ENCODE measurements at regions not wholly inside any gene's neighbourhood (a gene's known extent, or its start where the extent isn't known, plus 50 kb on each side); places are given as distances from the start of the nearest gene placed in this dataset.

GRCh38 chr5:2168601-2169429 lies 286.1 kb upstream of the IRX4 start:
- no peak overlapping the region for H2AFZ ChIP-seq (ENCODE audit: low read length)
- peaks cover 4 to 23% (median 9%) of the 10 kb centered on the region in 4 experiments for H3K4me1 ChIP-seq (replicated peaks in 1 of 4; ENCODE audit: control insufficient read depth in 3 of 4, insufficient read depth in 4 of 4, low read length in 3 of 4)
- WGBS, 2 experiments (ENCODE audit: extremely low coverage in 1 of 2, insufficient coverage in 1 of 2, insufficient read length in 1 of 2, insufficient replicate concordance in 2 of 2, low coverage in 1 of 2, low lambda C conversion rate in 2 of 2, missing lambda C conversion rate in 1 of 2) = 86% methylated on average over 24 of the region's 24 CpGs; no CpG with 5 or more reads in 1 of the 2 experiments
- no peak overlapping the region for H3K56ac ChIP-seq (replicated peaks; ENCODE audit: insufficient read length, low read depth, low read length)
- no peaks in the 10 kb centered on the region; the same call in 1 of the 2 replicates for H3K23me2 ChIP-seq (ENCODE audit: low read depth, low read length)
- no peaks in the 10 kb centered on the region for H3K36me3 ChIP-seq (ENCODE audit: control insufficient read depth in 2 of 4, insufficient read depth in 4 of 4, low read length in 3 of 4)
- CTCF ChIA-PET (ENCODE audit: partially characterized antibody) = interaction anchor here (0.6 to 0.8 kb wide), 3 partner anchors 9 to 519 kb away, joined by 3 to 5 read pairs (median 3); no protein-coding TSS in a partner anchor
- H2BK5ac ChIP-seq (ENCODE audit: low read depth, low read length) = no peak overlapping the region
- no peak overlapping the region for H2BK15ac ChIP-seq (ENCODE audit: low read length)
- H3K14ac ChIP-seq (ENCODE audit: insufficient read length) = no peak overlapping the region
- H3K23ac ChIP-seq (ENCODE audit: insufficient read length) = no peak overlapping the region
- H3K9me3 ChIP-seq (ENCODE audit: insufficient read depth in 2 of 2, low read depth in 1 of 2, low read length in 1 of 2) = no peaks in the 10 kb centered on the region
- H2BK120ac ChIP-seq (replicated peaks; ENCODE audit: low read depth, low read length) = no peak overlapping the region
- no peak overlapping the region for H3K27ac ChIP-seq (ENCODE audit: low read depth, low read length)
- no peak overlapping the region for H2BK20ac ChIP-seq (ENCODE audit: low read length)
- DNase-seq (ENCODE audit: low read depth in 1 of 2, low spot score in 2 of 2) = no peak
- H3K4me3 ChIP-seq (ENCODE audit: extremely low read depth in 1 of 4, insufficient read depth in 2 of 4, low read depth in 3 of 4, low read length in 4 of 4) = no peak overlapping the region
- no peaks in the 10 kb centered on the region for H3K79me1 ChIP-seq (ENCODE audit: low read depth, low read length)
- POLR2A ChIA-PET (ENCODE audit: partially characterized antibody) = no interaction called here
- no peak overlapping the region for H3K18ac ChIP-seq (ENCODE audit: extremely low read depth, low read length)
- H2AK5ac ChIP-seq (ENCODE audit: low read depth, low read length) = no peak overlapping the region
- no peak overlapping the region for H3K9ac ChIP-seq (replicated peaks in 1 of 4; ENCODE audit: extremely low read depth in 1 of 4, low read depth in 3 of 4, low read length in 3 of 4)
- FAIRE-seq = no peak
- H4K91ac ChIP-seq (replicated peaks; ENCODE audit: insufficient read length, low read length) = no peak overlapping the region
- H3K4me2 ChIP-seq (ENCODE audit: insufficient read depth in 1 of 2, low read depth in 2 of 2, low read length in 2 of 2) = no peak overlapping the region
- no peak overlapping the region for H4K8ac ChIP-seq (ENCODE audit: extremely low read depth, insufficient read depth, low read length)
- H3K79me2 ChIP-seq (ENCODE audit: control insufficient read depth in 1 of 2, insufficient read depth in 2 of 2, low read length in 2 of 2) = no peaks in the 10 kb centered on the region
- H2BK12ac ChIP-seq (ENCODE audit: low read depth, low read length) = no peak overlapping the region
- no peak overlapping the region for H3K4ac ChIP-seq (replicated peaks; ENCODE audit: insufficient read length, low read depth, low read length)
- no peak overlapping the region for H4K5ac ChIP-seq (ENCODE audit: insufficient read length, low read depth, low read length)
- no peaks in the 10 kb centered on the region for H3K27me3 ChIP-seq (replicated peaks in 1 of 4; ENCODE audit: control insufficient read depth in 3 of 4, extremely low read depth in 1 of 4, insufficient read depth in 3 of 4, low read length in 3 of 4)
- H4K20me1 ChIP-seq (replicated peaks in 1 of 2; ENCODE audit: control insufficient read depth in 1 of 2, insufficient read depth in 2 of 2, low read length in 2 of 2) = no peaks in the 10 kb centered on the region
- TF ChIP-seq SP4 (IDR thresholded peaks at IDR 0.05; ENCODE audit: low read length) (no peak), GABPA (IDR thresholded peaks at IDR 0.05; ENCODE audit: borderline replicate concordance, insufficient read depth, low read length) (no peak), YY1 (IDR thresholded peaks at IDR 0.05; ENCODE audit: low read depth, low read length) (no peak), TEAD4 (IDR thresholded peaks at IDR 0.05; ENCODE audit: low read depth, low read length) (no peak), JUND (IDR thresholded peaks at IDR 0.05; ENCODE audit: low read length) (no peak), RFX5 (IDR thresholded peaks at IDR 0.05; ENCODE audit: borderline replicate concordance, low read depth, low read length) (no peak), CBX5 (IDR thresholded peaks at IDR 0.05; ENCODE audit: low read depth, low read length) (no peak), SIRT6 (IDR thresholded peaks at IDR 0.05; ENCODE audit: low read length) (no peak), NANOG (IDR thresholded peaks at IDR 0.05; ENCODE audit: insufficient read depth, low read depth, low read length, poor library complexity, severe bottlenecking) (no peak)
- TF ChIP-seq, protein P1, sequence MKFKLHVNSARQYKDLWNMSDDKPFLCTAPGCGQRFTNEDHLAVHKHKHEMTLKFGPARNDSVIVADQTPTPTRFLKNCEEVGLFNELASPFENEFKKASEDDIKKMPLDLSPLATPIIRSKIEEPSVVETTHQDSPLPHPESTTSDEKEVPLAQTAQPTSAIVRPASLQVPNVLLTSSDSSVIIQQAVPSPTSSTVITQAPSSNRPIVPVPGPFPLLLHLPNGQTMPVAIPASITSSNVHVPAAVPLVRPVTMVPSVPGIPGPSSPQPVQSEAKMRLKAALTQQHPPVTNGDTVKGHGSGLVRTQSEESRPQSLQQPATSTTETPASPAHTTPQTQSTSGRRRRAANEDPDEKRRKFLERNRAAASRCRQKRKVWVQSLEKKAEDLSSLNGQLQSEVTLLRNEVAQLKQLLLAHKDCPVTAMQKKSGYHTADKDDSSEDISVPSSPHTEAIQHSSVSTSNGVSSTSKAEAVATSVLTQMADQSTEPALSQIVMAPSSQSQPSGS (IDR thresholded peaks at IDR 0.05; ENCODE audit: low read length) = no peak
- TF ChIP-seq, protein P2, sequence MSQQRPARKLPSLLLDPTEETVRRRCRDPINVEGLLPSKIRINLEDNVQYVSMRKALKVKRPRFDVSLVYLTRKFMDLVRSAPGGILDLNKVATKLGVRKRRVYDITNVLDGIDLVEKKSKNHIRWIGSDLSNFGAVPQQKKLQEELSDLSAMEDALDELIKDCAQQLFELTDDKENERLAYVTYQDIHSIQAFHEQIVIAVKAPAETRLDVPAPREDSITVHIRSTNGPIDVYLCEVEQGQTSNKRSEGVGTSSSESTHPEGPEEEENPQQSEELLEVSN (IDR thresholded peaks at IDR 0.05) = no peak

All from H1 (cell line).